ENCODE measurements at regions not wholly inside any gene's neighbourhood (a gene's known extent, or its start where the extent isn't known, plus 50 kb on each side); places are given as distances from the start of the nearest gene placed in this dataset.

GRCh38 chr20:24806705-24807676 lies 142.1 kb upstream of the CST7 start:
- TF ChIP-seq SIN3B (IDR thresholded peaks at IDR 0.05; ENCODE audit: low read depth) (no peak), XRCC3 (IDR thresholded peaks at IDR 0.05) (no peak), HMBOX1 (IDR thresholded peaks at IDR 0.05) (no peak), SREBF1 (IDR thresholded peaks at IDR 0.05; ENCODE audit: borderline replicate concordance, low read depth, low read length) (no peak), ZHX1 (conservative IDR thresholded peaks at IDR 0.05; ENCODE audit: low read length) (no peak), PHB2 (IDR thresholded peaks at IDR 0.05; ENCODE audit: low read depth) (no peak), HDGF (IDR thresholded peaks at IDR 0.05) (no peak), FUS (optimal IDR thresholded peaks at IDR 0.05; ENCODE audit: low read depth, low read length) (no peak)
- WGBS (ENCODE audit: insufficient coverage, low coverage, missing lambda C conversion rate), result 2% methylated on average over 12 of the region's 16 CpGs
- in situ Hi-C loops (cut with MboI), result no loop called here
- no peak overlapping the region for H3K4me3 ChIP-seq
- no peaks in the 10 kb centered on the region for H3K36me3 ChIP-seq (ENCODE audit: control insufficient read depth, insufficient read depth, low read length)
- H3K79me2 ChIP-seq (ENCODE audit: control insufficient read depth, insufficient read depth, low read length), result no peaks in the 10 kb centered on the region
- no peak overlapping the region for H3K4me2 ChIP-seq (ENCODE audit: insufficient read depth, low read length)
- FAIRE-seq (no peak), ATAC-seq (no peak), DNase-seq (ENCODE audit: extremely low read depth in 1 of 4, low spot score in 3 of 4) (no peak)
- H3K4me1 ChIP-seq (replicated peaks in 1 of 2; ENCODE audit: control insufficient read depth in 2 of 2, insufficient read depth in 2 of 2, low read length in 2 of 2), result no peaks in the 10 kb centered on the region
- no peak overlapping the region for H3K27ac ChIP-seq (ENCODE audit: extremely low read depth, low read depth, low read length)
- H4K20me1 ChIP-seq (replicated peaks; ENCODE audit: control insufficient read depth, insufficient read depth, low read length), result no peaks in the 10 kb centered on the region
- ChIA-PET POLR2A (no interaction called here), CTCF (ENCODE audit: low intra/inter-chr PET ratio) (no interaction called here)
- H3K9ac ChIP-seq (ENCODE audit: insufficient read depth in 1 of 2, low read depth in 2 of 2, low read length in 2 of 2), result no peak overlapping the region
- BruUV-seq (replicated peaks), result no TSS peak
- H3K27me3 ChIP-seq (ENCODE audit: control insufficient read depth in 2 of 2, insufficient read depth in 2 of 2, low read length in 2 of 2), result no peaks in the 10 kb centered on the region; a peak in 1 of 5 replicates
- no peak overlapping the region for H2AFZ ChIP-seq (ENCODE audit: low read depth, low read length)
- no peaks in the 10 kb centered on the region for H3K9me3 ChIP-seq (replicated peaks; ENCODE audit: control insufficient read depth, insufficient read depth, low read depth, low read length)
- no peaks in the 10 kb centered on the region for H3K9me1 ChIP-seq (ENCODE audit: control insufficient read depth, insufficient read depth, low read length)
- intact Hi-C loops (cut with micrococcal nuclease), result no loop called here
